MCF 10A (cell line): ENCODE measurements at regions not wholly inside any gene's neighbourhood (a gene's known extent, or its start where the extent isn't known, plus 50 kb on each side); places are given as distances from the start of the nearest gene placed in this dataset.
"Not testable (repeated sequence)": the region's sequence is repeated elsewhere in the genome, so short reads cannot be mapped to it uniquely, and the experiment has no call there.

Source experiments
- BruUV-seq: library from RNA; stranded (reverse); fragments of 400-500 nt; replicated peaks from 2 replicates; lab custom pipeline; 2021; lab: Mats Ljungman, UMichigan
- CTCF ChIA-PET: fragments of 300-600 bp; sonication (Branson Sonifier 250); formaldehyde crosslinking; extraction: SDS; loops from one replicate; lab custom pipeline; 2021; ENCODE audit warnings: antibody characterized with exemption, inconsistent platforms; lab: Yijun Ruan, JAX
- POLR2A ChIA-PET: fragments of 300-600, 350-650 bp; sonication (Branson Sonifier 250); formaldehyde crosslinking; extraction: SDS; loops from one replicate; lab custom pipeline; 2020; ENCODE audit warnings: antibody characterized with exemption, inconsistent platforms; lab: Yijun Ruan, JAX
- DNase-seq: peaks from one replicate; pipeline ENCODE4 v3.0.0-alpha.2; 2018; ENCODE audit not compliant: unreplicated experiment
- H3K27ac Mint-ChIP-seq: one replicate; pipeline ENCODE4 v1.8.0; 2022; ENCODE audit warnings: mild to moderate bottlenecking, low read depth, mixed read lengths; ENCODE audit not compliant: unreplicated experiment
- H3K27me3 Mint-ChIP-seq: one replicate; pipeline ENCODE4 v1.8.0; 2022; ENCODE audit warnings: mixed read lengths; ENCODE audit not compliant: insufficient read depth, unreplicated experiment
- H3K36me3 Mint-ChIP-seq: one replicate; pipeline ENCODE4 v1.8.0; 2022; ENCODE audit warnings: mild to moderate bottlenecking, moderate library complexity, mixed read lengths; ENCODE audit not compliant: insufficient read depth, unreplicated experiment
- H3K4me1 Mint-ChIP-seq: one replicate; pipeline ENCODE4 v1.8.0; 2022; ENCODE audit warnings: mixed read lengths; ENCODE audit not compliant: insufficient read depth, unreplicated experiment
- H3K4me3 Mint-ChIP-seq: one replicate; pipeline ENCODE4 v1.8.0; 2022; ENCODE audit warnings: mild to moderate bottlenecking, moderate library complexity, mixed read lengths; ENCODE audit not compliant: unreplicated experiment
- H3K9me3 Mint-ChIP-seq: one replicate; pipeline ENCODE4 v1.8.0; 2022; ENCODE audit warnings: mixed read lengths; ENCODE audit not compliant: unreplicated experiment
- intact Hi-C: fragments of 100-400 bp; cut with micrococcal nuclease; formaldehyde crosslinking; loops from 2 replicates; pipeline ENCODE4 v1.14.1; 2022
- TF ChIP-seq, protein P1 (sequence below): fragments of 200-600 bp; IDR thresholded peaks from one replicate; pipeline ENCODE4 v1.8.0; 2022; ENCODE audit warnings: antibody characterized with exemption, mild to moderate bottlenecking; ENCODE audit not compliant: unreplicated experiment

DNA sequence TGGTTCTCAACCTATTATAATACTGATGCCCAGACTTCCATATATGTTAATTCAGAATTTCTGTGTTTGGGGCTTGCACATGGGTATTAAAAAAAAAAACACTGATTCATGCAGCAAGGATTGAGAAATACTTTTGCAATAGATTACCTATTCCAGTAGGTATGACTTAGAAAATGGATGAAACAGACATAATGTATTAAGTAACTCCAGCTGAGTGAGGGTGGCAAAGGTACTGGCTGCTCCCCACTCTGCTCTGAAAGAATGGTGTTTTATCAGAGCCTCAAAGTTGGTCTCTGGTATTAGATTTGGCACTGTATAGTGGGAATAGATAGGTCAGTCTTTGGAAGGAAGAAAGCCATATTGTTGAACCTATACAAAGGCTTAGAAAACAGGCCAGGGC is 234.3 kb upstream of the FOLH1 start:
- peak; percentile 4 for DNase-seq
- CTCF ChIA-PET = no interaction called here

GRCh38 chr11:49439901-49440300 is 231.5 kb upstream of the FOLH1 start:
- H3K27ac Mint-ChIP-seq, POLR2A ChIA-PET, H3K36me3 Mint-ChIP-seq, CTCF ChIA-PET, H3K27me3 Mint-ChIP-seq, H3K9me3 Mint-ChIP-seq, DNase-seq, H3K4me1 Mint-ChIP-seq, BruUV-seq, H3K4me3 Mint-ChIP-seq, intact Hi-C loops: not testable (repeated sequence)

More for the DNA sequence above, 234.3 kb upstream of the FOLH1 start:
- H3K36me3 Mint-ChIP-seq = no peaks in the 10 kb centered on the region
- intact Hi-C loops = no loop called here
- H3K9me3 Mint-ChIP-seq = peaks cover 11% of the 10 kb centered on the region
- POLR2A ChIA-PET = no interaction called here
- H3K27me3 Mint-ChIP-seq = peaks cover 10% of the 10 kb centered on the region
- no TSS peak for BruUV-seq
- no peak overlapping the region for H3K4me3 Mint-ChIP-seq
- H3K27ac Mint-ChIP-seq = no peak overlapping the region
- peaks cover 5% of the 10 kb centered on the region for H3K4me1 Mint-ChIP-seq
- TF ChIP-seq, protein P1, sequence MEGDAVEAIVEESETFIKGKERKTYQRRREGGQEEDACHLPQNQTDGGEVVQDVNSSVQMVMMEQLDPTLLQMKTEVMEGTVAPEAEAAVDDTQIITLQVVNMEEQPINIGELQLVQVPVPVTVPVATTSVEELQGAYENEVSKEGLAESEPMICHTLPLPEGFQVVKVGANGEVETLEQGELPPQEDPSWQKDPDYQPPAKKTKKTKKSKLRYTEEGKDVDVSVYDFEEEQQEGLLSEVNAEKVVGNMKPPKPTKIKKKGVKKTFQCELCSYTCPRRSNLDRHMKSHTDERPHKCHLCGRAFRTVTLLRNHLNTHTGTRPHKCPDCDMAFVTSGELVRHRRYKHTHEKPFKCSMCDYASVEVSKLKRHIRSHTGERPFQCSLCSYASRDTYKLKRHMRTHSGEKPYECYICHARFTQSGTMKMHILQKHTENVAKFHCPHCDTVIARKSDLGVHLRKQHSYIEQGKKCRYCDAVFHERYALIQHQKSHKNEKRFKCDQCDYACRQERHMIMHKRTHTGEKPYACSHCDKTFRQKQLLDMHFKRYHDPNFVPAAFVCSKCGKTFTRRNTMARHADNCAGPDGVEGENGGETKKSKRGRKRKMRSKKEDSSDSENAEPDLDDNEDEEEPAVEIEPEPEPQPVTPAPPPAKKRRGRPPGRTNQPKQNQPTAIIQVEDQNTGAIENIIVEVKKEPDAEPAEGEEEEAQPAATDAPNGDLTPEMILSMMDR = no peak

DNA sequence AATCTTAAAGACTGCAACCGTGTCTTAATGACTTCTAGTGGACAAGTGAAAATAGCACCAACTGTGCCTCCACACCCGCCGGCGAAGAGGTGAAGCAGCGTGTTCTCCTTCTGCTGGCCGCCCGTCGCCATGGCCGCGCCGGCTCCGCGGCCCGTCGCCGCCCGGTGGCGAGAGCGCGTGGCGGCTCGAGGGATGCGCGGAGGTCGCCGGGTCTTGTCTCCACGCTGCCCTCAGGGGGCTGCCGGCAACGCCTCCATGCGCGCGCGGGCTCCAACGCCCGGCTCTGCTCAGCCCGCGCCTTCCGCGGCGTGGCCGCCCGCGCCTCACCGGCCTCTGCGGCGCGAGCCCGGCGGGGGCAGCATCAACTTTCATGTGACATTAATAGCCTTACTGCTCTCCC is 225.9 kb upstream of the FOLH1 start:
- H3K36me3 Mint-ChIP-seq, DNase-seq, H3K4me3 Mint-ChIP-seq, H3K9me3 Mint-ChIP-seq, intact Hi-C loops, CTCF ChIA-PET, H3K27me3 Mint-ChIP-seq, H3K27ac Mint-ChIP-seq, POLR2A ChIA-PET, BruUV-seq, H3K4me1 Mint-ChIP-seq: not testable (repeated sequence)

DNA sequence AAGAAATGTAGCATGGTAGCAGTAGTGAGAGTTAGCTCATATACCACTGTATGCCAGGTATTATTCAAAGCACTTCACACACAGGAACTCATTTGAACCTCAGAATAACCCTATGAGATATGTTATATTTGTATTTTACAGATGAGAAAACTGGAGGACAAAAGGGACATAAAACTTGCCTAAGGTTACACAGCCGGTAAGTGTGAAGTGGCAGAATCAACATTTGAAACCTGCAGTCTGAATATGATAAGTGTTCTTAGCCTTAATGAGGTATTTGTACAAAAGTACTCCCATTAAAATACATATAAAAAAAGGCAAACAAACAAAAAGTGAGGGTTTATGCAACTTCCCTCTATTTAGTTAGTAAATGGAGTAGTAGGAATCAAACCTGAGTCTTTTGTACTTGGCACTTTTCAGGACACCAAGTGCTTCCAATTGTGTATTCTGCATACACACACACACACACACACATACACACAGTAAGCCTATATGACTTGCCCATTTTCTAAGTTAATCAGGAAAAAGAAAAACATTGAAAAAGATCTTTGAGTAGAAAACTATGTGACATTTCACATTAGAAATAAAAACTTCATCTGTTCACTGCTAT is 223.9 kb upstream of the FOLH1 start:
- Mint-ChIP-seq H3K27ac (no peak overlapping the region), H3K27me3 (no peaks in the 10 kb centered on the region), H3K4me3 (no peak overlapping the region), H3K4me1 (no peaks in the 10 kb centered on the region), H3K9me3 (peaks cover under 1% of the 10 kb centered on the region), H3K36me3 (no peaks in the 10 kb centered on the region)
- intact Hi-C loops = no loop called here
- DNase-seq = no peak
- ChIA-PET POLR2A (no interaction called here), CTCF (no interaction called here)
- TF ChIP-seq, protein P1 = no peak
- BruUV-seq = no TSS peak

DNA sequence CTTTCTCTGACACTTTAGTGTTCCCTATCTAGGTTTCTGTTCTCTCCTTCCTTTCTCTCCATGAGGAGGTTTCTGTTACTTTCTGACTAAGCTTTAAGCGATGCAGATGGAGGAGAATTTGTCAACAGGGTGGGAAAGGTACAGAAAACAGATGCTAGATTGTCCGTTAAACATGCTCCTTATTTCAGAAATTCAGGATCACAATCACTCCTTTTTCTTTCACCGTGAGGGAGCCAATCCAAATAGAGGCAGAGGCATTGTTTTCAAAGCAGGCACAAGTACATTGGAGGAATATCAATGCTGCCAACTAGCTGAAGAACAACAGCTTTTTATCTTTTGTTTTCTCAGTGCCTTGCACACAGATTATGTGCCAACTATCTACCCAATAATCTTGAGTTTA is 215.7 kb upstream of the FOLH1 start:
- Mint-ChIP-seq H3K27ac (no peak overlapping the region), H3K4me3 (no peak overlapping the region), H3K4me1 (no peaks in the 10 kb centered on the region), H3K27me3 (peaks cover 10% of the 10 kb centered on the region), H3K36me3 (no peaks in the 10 kb centered on the region), H3K9me3 (peaks cover 14% of the 10 kb centered on the region)
- no peak for DNase-seq
- TF ChIP-seq, protein P1 = no peak
- intact Hi-C loops = no loop called here
- BruUV-seq = no TSS peak
- ChIA-PET CTCF (no interaction called here), POLR2A (interaction anchor here (0.6 kb wide), 1 partner anchor 1576 kb away, joined by 3 read pairs; the partner anchor contains the start of gene NUP160)

- CTCF ChIA-PET, H3K27ac Mint-ChIP-seq, DNase-seq, POLR2A ChIA-PET, BruUV-seq, H3K36me3 Mint-ChIP-seq, H3K4me3 Mint-ChIP-seq, H3K9me3 Mint-ChIP-seq, intact Hi-C loops, H3K4me1 Mint-ChIP-seq: not testable (repeated sequence)
- peaks cover 21% of the 10 kb centered on the region for H3K27me3 Mint-ChIP-seq
Observed at GRCh38 chr11:49418877-49419276, 210.5 kb upstream of the FOLH1 start.
